Tibial artery (tissue), 4 donors: ENCODE measurements at regions not wholly inside any gene's neighbourhood (a gene's known extent, or its start where the extent isn't known, plus 50 kb on each side); places are given as distances from the start of the nearest gene placed in this dataset.

ENCODE experiments used
- DNase-seq, 2 donors: peaks; one replicate each; pipeline ENCODE4 v3.0.0-alpha.2; 2019
- H3K27ac ChIP-seq, 2 donors: fragments of 200-600 bp; sonication (generic) in 1 of 2; 1 replicate in 1 of 2; 2 replicates in 1 of 2; pipeline ENCODE4 v1.5.1; 2018 to 2019; ENCODE audit warnings: mild to moderate bottlenecking in 1 of 2
- H3K27me3 ChIP-seq, 2 donors: fragments of 200-600 bp; sonication (generic) in 1 of 2; one replicate each; pipeline versions ENCODE4 v1.5.1 to v1.6.0; 2016 to 2019
- H3K36me3 ChIP-seq, 3 donors: fragments of 200-600 bp; sonication (generic) in 2 of 3; one replicate each; pipeline ENCODE4 v1.5.1; 2016 to 2019; ENCODE audit warnings: mild to moderate bottlenecking in 2 of 3
- H3K4me1 ChIP-seq, 4 donors: fragments of 200-600 bp; sonication (generic) in 2 of 4; 1 replicate in 3 of 4; 2 replicates in 1 of 4; pipeline ENCODE4 v1.5.1; 2016 to 2019
- H3K4me3 ChIP-seq, 2 donors: fragments of 200-600 bp; sonication (generic) in 1 of 2; 1 replicate in 1 of 2; 2 replicates in 1 of 2; pipeline ENCODE4 v1.5.1; 2018 to 2019; ENCODE audit warnings: mild to moderate bottlenecking in 2 of 2
- H3K9me3 ChIP-seq, 3 donors: fragments of 200-600 bp; sonication (generic) in 1 of 3; one replicate each; pipeline ENCODE4 v1.5.1; 2016 to 2019
- intact Hi-C: fragments of 100-400 bp; cut with DNase I; formaldehyde crosslinking; loops from one replicate; pipeline ENCODE4 v1.15.0; 2023; ENCODE audit warnings: low total_unique reads
- TF ChIP-seq, protein P1 (sequence below), 2 experiments: fragments of 200-600 bp in 1 of 2; fragments of 450-650 bp in 1 of 2; IDR thresholded peaks; one replicate each; pipeline ENCODE4 v1.5.1; 2017 to 2019; ENCODE audit warnings: antibody characterized with exemption in 2 of 2, mild to moderate bottlenecking in 1 of 2, moderate library complexity in 1 of 2

DNA sequence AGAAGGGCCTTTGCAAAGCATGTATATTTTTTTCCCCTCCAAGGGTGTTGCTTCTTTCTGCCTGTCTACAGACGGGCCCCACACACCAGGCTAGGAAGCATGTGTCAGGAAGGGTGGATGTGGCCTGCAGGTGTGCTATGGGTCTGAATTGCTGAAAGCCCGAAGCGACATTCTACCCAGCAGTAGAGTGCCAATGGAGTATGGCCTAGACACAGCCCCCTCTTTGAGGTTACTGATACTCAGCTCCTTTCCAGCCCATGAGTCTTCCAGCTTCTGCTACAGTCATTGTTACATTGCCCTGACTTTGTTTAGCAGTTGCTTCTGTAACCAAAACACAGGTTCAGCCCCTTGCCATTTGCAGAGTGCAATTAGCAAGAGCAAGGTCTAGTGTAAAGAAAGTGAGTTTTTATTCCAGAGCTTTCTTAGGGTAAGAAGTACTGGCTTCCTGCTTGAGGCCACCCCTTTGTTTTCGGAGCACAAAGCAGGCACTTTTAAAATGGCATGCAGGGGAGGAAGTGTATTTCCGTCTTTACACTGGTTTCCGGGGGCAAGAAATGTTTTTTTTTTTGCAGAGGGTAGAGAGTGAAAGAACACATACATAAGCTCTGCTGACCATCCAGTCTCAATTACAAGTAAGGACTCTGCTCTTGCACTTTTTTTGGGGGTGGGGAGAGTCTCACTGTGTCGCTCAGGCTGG lies 428.0 kb upstream of the AMELY start:
- intact Hi-C loops, result no loop called here

GRCh38 chrY:7336023-7336873 lies 424.7 kb upstream of the AMELY start:
- H3K36me3 ChIP-seq, result no peaks in the 10 kb centered on the region
- intact Hi-C loops, result no loop called here
- TF ChIP-seq, protein P1, sequence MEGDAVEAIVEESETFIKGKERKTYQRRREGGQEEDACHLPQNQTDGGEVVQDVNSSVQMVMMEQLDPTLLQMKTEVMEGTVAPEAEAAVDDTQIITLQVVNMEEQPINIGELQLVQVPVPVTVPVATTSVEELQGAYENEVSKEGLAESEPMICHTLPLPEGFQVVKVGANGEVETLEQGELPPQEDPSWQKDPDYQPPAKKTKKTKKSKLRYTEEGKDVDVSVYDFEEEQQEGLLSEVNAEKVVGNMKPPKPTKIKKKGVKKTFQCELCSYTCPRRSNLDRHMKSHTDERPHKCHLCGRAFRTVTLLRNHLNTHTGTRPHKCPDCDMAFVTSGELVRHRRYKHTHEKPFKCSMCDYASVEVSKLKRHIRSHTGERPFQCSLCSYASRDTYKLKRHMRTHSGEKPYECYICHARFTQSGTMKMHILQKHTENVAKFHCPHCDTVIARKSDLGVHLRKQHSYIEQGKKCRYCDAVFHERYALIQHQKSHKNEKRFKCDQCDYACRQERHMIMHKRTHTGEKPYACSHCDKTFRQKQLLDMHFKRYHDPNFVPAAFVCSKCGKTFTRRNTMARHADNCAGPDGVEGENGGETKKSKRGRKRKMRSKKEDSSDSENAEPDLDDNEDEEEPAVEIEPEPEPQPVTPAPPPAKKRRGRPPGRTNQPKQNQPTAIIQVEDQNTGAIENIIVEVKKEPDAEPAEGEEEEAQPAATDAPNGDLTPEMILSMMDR (IDR thresholded peaks at IDR 0.05), result no peak
- no peak overlapping the region for H3K4me3 ChIP-seq
- no peaks in the 10 kb centered on the region for H3K9me3 ChIP-seq
- H3K4me1 ChIP-seq, result no peaks in the 10 kb centered on the region
- DNase-seq, result no peak
- no peaks in the 10 kb centered on the region for H3K27me3 ChIP-seq
- no peak overlapping the region for H3K27ac ChIP-seq

More for the DNA sequence above, 428.0 kb upstream of the AMELY start:
- TF ChIP-seq, protein P1 (IDR thresholded peaks at IDR 0.05), result no peak
- Histone ChIP-seq H3K27me3 (no peaks in the 10 kb centered on the region), H3K9me3 (no peaks in the 10 kb centered on the region), H3K4me1 (no peaks in the 10 kb centered on the region), H3K36me3 (no peaks in the 10 kb centered on the region), H3K4me3 (no peak overlapping the region), H3K27ac (no peak overlapping the region)
- DNase-seq, result no peak

DNA sequence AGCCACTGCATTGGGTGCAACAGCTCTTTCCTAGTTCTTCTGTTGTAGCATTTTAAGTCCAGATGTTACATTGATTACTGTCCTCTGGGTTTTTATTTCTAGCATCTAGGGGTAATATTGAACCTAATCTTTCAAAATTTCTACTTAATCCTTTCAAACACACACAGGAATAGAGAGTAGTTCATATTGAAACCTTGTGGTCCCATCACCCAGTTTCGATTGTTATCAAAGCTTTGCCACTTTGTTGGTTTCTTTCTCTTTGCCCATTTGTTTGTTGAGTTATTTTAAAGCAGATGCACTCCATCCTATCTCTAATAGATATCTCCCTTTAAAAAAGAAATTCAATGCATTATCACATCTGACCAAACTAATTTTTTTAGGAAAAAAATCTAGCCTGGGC lies 422.9 kb upstream of the AMELY start:
- Histone ChIP-seq H3K9me3 (no peaks in the 10 kb centered on the region), H3K27ac (no peak overlapping the region), H3K4me1 (no peaks in the 10 kb centered on the region), H3K36me3 (no peaks in the 10 kb centered on the region), H3K27me3 (no peaks in the 10 kb centered on the region), H3K4me3 (no peak overlapping the region)
- intact Hi-C loops, result no loop called here
- DNase-seq, result no peak
- TF ChIP-seq, protein P1 (IDR thresholded peaks at IDR 0.05), result no peak

DNA sequence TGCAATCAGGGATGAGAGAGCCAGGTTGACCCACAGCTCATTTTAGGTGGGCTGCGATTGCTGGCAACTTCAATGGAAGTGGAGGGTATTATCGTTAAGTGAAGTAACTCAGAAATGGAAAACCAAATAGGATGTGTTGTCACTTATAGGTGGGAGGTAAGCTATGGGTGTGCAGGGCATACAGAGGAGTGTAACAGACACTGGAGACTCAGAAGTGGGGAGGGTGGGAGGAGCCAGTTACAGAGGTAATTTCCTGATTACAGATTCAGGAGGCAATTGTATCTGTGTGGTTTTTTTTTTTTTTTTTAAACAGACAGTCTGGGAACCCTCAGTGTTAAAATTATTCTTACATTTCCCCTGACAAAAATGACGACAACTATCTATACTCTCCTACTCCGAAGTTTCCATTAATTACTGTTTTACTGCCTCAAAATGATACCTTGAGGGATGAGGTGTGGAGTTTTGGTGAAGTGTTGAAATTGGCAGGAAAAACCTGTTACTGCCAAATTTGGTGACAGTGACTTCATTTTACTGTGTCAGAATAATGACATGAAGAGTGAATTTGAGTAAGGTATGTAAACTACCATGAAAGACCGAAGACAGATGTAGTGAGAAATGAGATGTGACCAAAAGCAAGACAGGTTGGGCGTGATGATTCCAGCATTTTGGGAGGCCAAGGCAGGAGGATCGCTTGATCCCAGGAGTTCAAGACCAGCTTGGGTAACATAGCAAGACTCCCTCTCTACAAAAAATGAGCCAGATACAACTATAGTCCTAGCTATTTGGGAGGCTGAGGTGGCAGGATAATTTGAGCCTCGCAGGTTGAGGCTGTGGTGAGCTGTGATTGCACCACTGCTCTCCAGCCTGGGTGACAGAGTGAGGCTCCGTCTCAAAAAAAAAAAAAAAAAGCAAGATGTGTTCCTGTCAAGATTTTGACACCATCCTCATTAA lies 415.0 kb upstream of the AMELY start:
- no peak for DNase-seq
- Histone ChIP-seq H3K27ac (no peak overlapping the region), H3K27me3 (no peaks in the 10 kb centered on the region), H3K36me3 (no peaks in the 10 kb centered on the region), H3K4me3 (no peak overlapping the region), H3K4me1 (no peaks in the 10 kb centered on the region), H3K9me3 (no peaks in the 10 kb centered on the region)
- intact Hi-C loops, result no loop called here
- TF ChIP-seq, protein P1 (IDR thresholded peaks at IDR 0.05), result no peak

DNA sequence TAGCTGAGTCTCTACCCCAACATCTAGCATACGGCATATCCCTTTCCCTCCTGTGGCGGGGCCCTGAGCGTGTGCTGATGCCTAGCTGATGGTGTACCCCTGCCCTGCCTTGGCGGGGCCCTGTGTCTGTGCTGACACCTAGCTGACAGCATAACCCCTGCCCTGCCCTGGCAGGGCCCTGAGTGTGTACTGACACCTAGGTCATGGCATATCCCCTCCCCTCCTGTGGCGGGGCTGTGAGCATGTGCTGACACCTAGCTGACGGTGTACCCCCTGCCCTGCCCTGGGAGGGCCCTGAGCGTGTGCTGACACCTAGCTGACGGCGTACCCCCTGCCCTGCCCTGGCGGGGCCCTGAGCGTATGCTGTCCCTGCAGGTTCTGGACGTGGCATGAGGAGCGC lies 414.0 kb upstream of the AMELY start:
- Histone ChIP-seq H3K36me3 (no peaks in the 10 kb centered on the region), H3K4me3 (no peak overlapping the region), H3K4me1 (no peaks in the 10 kb centered on the region), H3K27me3 (no peaks in the 10 kb centered on the region), H3K9me3 (no peaks in the 10 kb centered on the region), H3K27ac (no peak overlapping the region)
- no peak for DNase-seq
- intact Hi-C loops, result no loop called here
- TF ChIP-seq, protein P1 (IDR thresholded peaks at IDR 0.05), result no peak
